ENCODE measurements at regions not wholly inside any gene's neighbourhood (a gene's known extent, or its start where the extent isn't known, plus 50 kb on each side); places are given as distances from the start of the nearest gene placed in this dataset.

- Histone ChIP-seq H2AK5ac (ENCODE audit: low read depth, low read length) (no peak overlapping the region), H3K79me1 (ENCODE audit: low read depth, low read length) (no peaks in the 10 kb centered on the region), H3K9me3 (replicated peaks in 1 of 2; ENCODE audit: control insufficient read depth in 2 of 2, insufficient read depth in 1 of 2, low read depth in 1 of 2, low read length in 2 of 2) (peaks cover 0 to 4% of the 10 kb centered on the region in 2 donors), H4K91ac (ENCODE audit: low read depth, low read length, poor library complexity) (no peak overlapping the region), H2BK15ac (ENCODE audit: low read length) (no peak overlapping the region), H3K23ac (ENCODE audit: low read depth, low read length, poor library complexity) (no peak overlapping the region), H3K4me1 (ENCODE audit: control insufficient read depth in 2 of 2, insufficient read depth in 1 of 2, low read depth in 1 of 2, low read length in 2 of 2) (peaks cover 0 to 4% of the 10 kb centered on the region in 2 donors), H3K27me3 (ENCODE audit: control insufficient read depth in 3 of 3, insufficient read depth in 3 of 3, low read depth in 1 of 3, low read length in 3 of 3) (no peaks in the 10 kb centered on the region), H3K4ac (ENCODE audit: low read length) (no peak overlapping the region), H3K4me2 (ENCODE audit: insufficient read depth, low read length, poor library complexity, severe bottlenecking) (no peak overlapping the region), H3K27ac (replicated peaks; ENCODE audit: low read length) (no peak overlapping the region), H2BK5ac (ENCODE audit: low read length) (no peak overlapping the region), H3K14ac (ENCODE audit: low read length) (no peak overlapping the region), H3K4me3 (ENCODE audit: low read length in 2 of 2) (no peak overlapping the region), H2BK12ac (ENCODE audit: low read length) (no peak overlapping the region), H3K18ac (ENCODE audit: low read length) (no peak overlapping the region), H4K8ac (ENCODE audit: low read depth, low read length) (no peak overlapping the region), H2AFZ (ENCODE audit: low read length) (no peak overlapping the region), H3K9ac (ENCODE audit: low read depth, low read length, poor library complexity) (no peak overlapping the region), H3K36me3 (replicated peaks in 1 of 2; ENCODE audit: control insufficient read depth in 2 of 2, insufficient read depth in 2 of 2, low read length in 2 of 2) (no peaks in the 10 kb centered on the region), H2BK120ac (ENCODE audit: low read depth, low read length) (no peak overlapping the region)
- WGBS, 2 donors (ENCODE audit: extremely low coverage in 2 of 2, insufficient read length in 2 of 2, insufficient replicate concordance in 1 of 2), result no CpG with 5 or more reads among the region's 21 CpGs
- DNase-seq (ENCODE audit: low spot score), result no peak
Measured at GRCh38 chr22:48872271-48873190, 955.1 kb downstream of the BRD1 start.

- H3K27ac ChIP-seq (replicated peaks; ENCODE audit: low read length), result no peak overlapping the region
- no peak overlapping the region for H2AFZ ChIP-seq (ENCODE audit: low read length)
- H2AK5ac ChIP-seq (ENCODE audit: low read depth, low read length), result peak overlapping the region; percentile 31
- peaks cover 0 to 7% of the 10 kb centered on the region in 2 donors for H3K4me1 ChIP-seq (ENCODE audit: control insufficient read depth in 2 of 2, insufficient read depth in 1 of 2, low read depth in 1 of 2, low read length in 2 of 2)
- H4K8ac ChIP-seq (ENCODE audit: low read depth, low read length), result no peak overlapping the region
- DNase-seq (ENCODE audit: low spot score), result no peak
- peak overlapping the region; percentile 57 for H2BK5ac ChIP-seq (ENCODE audit: low read length)
- H3K36me3 ChIP-seq (replicated peaks in 1 of 2; ENCODE audit: control insufficient read depth in 2 of 2, insufficient read depth in 2 of 2, low read length in 2 of 2), result no peaks in the 10 kb centered on the region
- H3K4me3 ChIP-seq (ENCODE audit: low read length in 2 of 2), result no peak overlapping the region
- no peak overlapping the region for H4K91ac ChIP-seq (ENCODE audit: low read depth, low read length, poor library complexity)
- no peak overlapping the region for H3K14ac ChIP-seq (ENCODE audit: low read length)
- no peak overlapping the region for H2BK15ac ChIP-seq (ENCODE audit: low read length)
- H3K4me2 ChIP-seq (ENCODE audit: insufficient read depth, low read length, poor library complexity, severe bottlenecking), result no peak overlapping the region
- no peak overlapping the region for H2BK120ac ChIP-seq (ENCODE audit: low read depth, low read length)
- H3K9me3 ChIP-seq (replicated peaks in 1 of 2; ENCODE audit: control insufficient read depth in 2 of 2, insufficient read depth in 1 of 2, low read depth in 1 of 2, low read length in 2 of 2), result peaks cover 0 to 4% of the 10 kb centered on the region in 2 donors
- no peaks in the 10 kb centered on the region for H3K79me1 ChIP-seq (ENCODE audit: low read depth, low read length)
- H3K4ac ChIP-seq (ENCODE audit: low read length), result no peak overlapping the region
- no peak overlapping the region for H3K23ac ChIP-seq (ENCODE audit: low read depth, low read length, poor library complexity)
- no peak overlapping the region for H2BK12ac ChIP-seq (ENCODE audit: low read length)
- H3K9ac ChIP-seq (ENCODE audit: low read depth, low read length, poor library complexity), result no peak overlapping the region
- no peaks in the 10 kb centered on the region for H3K27me3 ChIP-seq (ENCODE audit: control insufficient read depth in 3 of 3, insufficient read depth in 3 of 3, low read depth in 1 of 3, low read length in 3 of 3)
- no CpG with 5 or more reads among the region's 12 CpGs for WGBS, 2 donors (ENCODE audit: extremely low coverage in 2 of 2, insufficient read length in 2 of 2, insufficient replicate concordance in 1 of 2)
- peak overlapping the region; percentile 54 for H3K18ac ChIP-seq (ENCODE audit: low read length)
Measured at GRCh38 chr22:48871176-48871840, 956.4 kb downstream of the BRD1 start.

GRCh38 chr22:48870436-48870835 is 957.2 kb downstream of the BRD1 start:
- no peak for DNase-seq (ENCODE audit: low spot score)
- no peak overlapping the region for H2BK120ac ChIP-seq (ENCODE audit: low read depth, low read length)
- no peak overlapping the region for H2BK12ac ChIP-seq (ENCODE audit: low read length)
- H2BK5ac ChIP-seq (ENCODE audit: low read length), result no peak overlapping the region
- H3K27me3 ChIP-seq (ENCODE audit: control insufficient read depth in 3 of 3, insufficient read depth in 3 of 3, low read depth in 1 of 3, low read length in 3 of 3), result peaks cover 0 to 7% (median 0%) of the 10 kb centered on the region in 3 experiments
- no peaks in the 10 kb centered on the region for H3K36me3 ChIP-seq (replicated peaks in 1 of 2; ENCODE audit: control insufficient read depth in 2 of 2, insufficient read depth in 2 of 2, low read length in 2 of 2)
- no peak overlapping the region for H3K14ac ChIP-seq (ENCODE audit: low read length)
- H3K23ac ChIP-seq (ENCODE audit: low read depth, low read length, poor library complexity), result no peak overlapping the region
- no peak overlapping the region for H2AK5ac ChIP-seq (ENCODE audit: low read depth, low read length)
- H3K4me1 ChIP-seq (ENCODE audit: control insufficient read depth in 2 of 2, insufficient read depth in 1 of 2, low read depth in 1 of 2, low read length in 2 of 2), result peaks cover 0 to 7% of the 10 kb centered on the region in 2 donors
- H2AFZ ChIP-seq (ENCODE audit: low read length), result no peak overlapping the region
- H3K4ac ChIP-seq (ENCODE audit: low read length), result no peak overlapping the region
- no peak overlapping the region for H3K27ac ChIP-seq (replicated peaks; ENCODE audit: low read length)
- H4K8ac ChIP-seq (ENCODE audit: low read depth, low read length), result no peak overlapping the region
- H2BK15ac ChIP-seq (ENCODE audit: low read length), result no peak overlapping the region
- WGBS, 2 donors (ENCODE audit: extremely low coverage in 2 of 2, insufficient read length in 2 of 2, insufficient replicate concordance in 1 of 2), result no CpG with 5 or more reads among the region's 13 CpGs
- H3K79me1 ChIP-seq (ENCODE audit: low read depth, low read length), result no peaks in the 10 kb centered on the region
- no peak overlapping the region for H3K4me2 ChIP-seq (ENCODE audit: insufficient read depth, low read length, poor library complexity, severe bottlenecking)
- peak overlapping the region in 1 of 2 donors; percentile 35 for H3K4me3 ChIP-seq (ENCODE audit: low read length in 2 of 2)
- no peak overlapping the region for H4K91ac ChIP-seq (ENCODE audit: low read depth, low read length, poor library complexity)
- H3K18ac ChIP-seq (ENCODE audit: low read length), result no peak overlapping the region
- no peak overlapping the region for H3K9ac ChIP-seq (ENCODE audit: low read depth, low read length, poor library complexity)
- peaks cover 0 to 3% of the 10 kb centered on the region in 2 donors for H3K9me3 ChIP-seq (replicated peaks in 1 of 2; ENCODE audit: control insufficient read depth in 2 of 2, insufficient read depth in 1 of 2, low read depth in 1 of 2, low read length in 2 of 2)

DNA sequence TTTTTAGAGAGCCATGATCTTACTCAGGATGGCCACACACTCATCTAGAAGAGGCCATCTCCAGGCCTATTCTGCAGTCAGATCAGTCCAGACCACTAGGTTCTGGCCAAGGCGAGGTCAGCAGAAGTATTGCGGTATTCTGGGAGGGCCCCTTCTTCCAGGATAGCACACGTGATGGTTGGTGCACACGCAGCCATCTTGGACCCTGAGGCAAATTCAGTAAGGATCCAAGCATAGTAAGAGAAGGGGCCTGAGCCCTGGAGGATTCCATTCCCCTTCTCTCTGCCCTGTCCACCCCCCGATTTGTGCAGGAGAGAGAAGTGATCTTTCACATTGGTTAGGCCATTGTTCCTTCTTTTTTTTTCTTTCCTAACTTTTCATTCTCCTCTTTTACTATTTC is 957.9 kb downstream of the BRD1 start:
- H4K8ac ChIP-seq (ENCODE audit: low read depth, low read length), result no peak overlapping the region
- no peaks in the 10 kb centered on the region for H3K36me3 ChIP-seq (replicated peaks in 1 of 2; ENCODE audit: control insufficient read depth in 2 of 2, insufficient read depth in 2 of 2, low read length in 2 of 2)
- no peak overlapping the region for H3K18ac ChIP-seq (ENCODE audit: low read length)
- H2BK5ac ChIP-seq (ENCODE audit: low read length), result no peak overlapping the region
- no peak for DNase-seq (ENCODE audit: low spot score)
- H3K4me3 ChIP-seq (ENCODE audit: low read length in 2 of 2), result no peak overlapping the region
- H3K27ac ChIP-seq (replicated peaks; ENCODE audit: low read length), result no peak overlapping the region
- no peak overlapping the region for H2AK5ac ChIP-seq (ENCODE audit: low read depth, low read length)
- H3K4me2 ChIP-seq (ENCODE audit: insufficient read depth, low read length, poor library complexity, severe bottlenecking), result no peak overlapping the region
- peaks cover 0 to 7% of the 10 kb centered on the region in 2 donors for H3K4me1 ChIP-seq (ENCODE audit: control insufficient read depth in 2 of 2, insufficient read depth in 1 of 2, low read depth in 1 of 2, low read length in 2 of 2)
- no peak overlapping the region for H3K4ac ChIP-seq (ENCODE audit: low read length)
- no peak overlapping the region for H2BK12ac ChIP-seq (ENCODE audit: low read length)
- no peak overlapping the region for H4K91ac ChIP-seq (ENCODE audit: low read depth, low read length, poor library complexity)
- peaks cover 0 to 3% of the 10 kb centered on the region in 2 donors for H3K9me3 ChIP-seq (replicated peaks in 1 of 2; ENCODE audit: control insufficient read depth in 2 of 2, insufficient read depth in 1 of 2, low read depth in 1 of 2, low read length in 2 of 2)
- no peak overlapping the region for H2BK15ac ChIP-seq (ENCODE audit: low read length)
- no peak overlapping the region for H2BK120ac ChIP-seq (ENCODE audit: low read depth, low read length)
- no peak overlapping the region for H2AFZ ChIP-seq (ENCODE audit: low read length)
- no peak overlapping the region for H3K14ac ChIP-seq (ENCODE audit: low read length)
- peaks cover 0 to 8% (median 0%) of the 10 kb centered on the region in 3 experiments for H3K27me3 ChIP-seq (ENCODE audit: control insufficient read depth in 3 of 3, insufficient read depth in 3 of 3, low read depth in 1 of 3, low read length in 3 of 3)
- no peaks in the 10 kb centered on the region for H3K79me1 ChIP-seq (ENCODE audit: low read depth, low read length)
- WGBS, 2 donors (ENCODE audit: extremely low coverage in 2 of 2, insufficient read length in 2 of 2, insufficient replicate concordance in 1 of 2), result no CpG with 5 or more reads among the region's 5 CpGs
- H3K9ac ChIP-seq (ENCODE audit: low read depth, low read length, poor library complexity), result no peak overlapping the region
- no peak overlapping the region for H3K23ac ChIP-seq (ENCODE audit: low read depth, low read length, poor library complexity)
